ENCODE measurements at regions not wholly inside any gene's neighbourhood (a gene's known extent, or its start where the extent isn't known, plus 50 kb on each side); places are given as distances from the start of the nearest gene placed in this dataset.

GRCh38 chr13:76720821-76721220 is 165.4 kb downstream of the KCTD12 start:
- TF ChIP-seq EZH2phosphoT487 (IDR thresholded peaks at IDR 0.05; ENCODE audit: insufficient read depth, low read depth), result no peak
- TF ChIP-seq EZH2 (IDR thresholded peaks at IDR 0.05; ENCODE audit: insufficient read depth, poor library complexity, severe bottlenecking), result no peak
